GM12865 (cell line): ENCODE measurements at regions not wholly inside any gene's neighbourhood (a gene's known extent, or its start where the extent isn't known, plus 50 kb on each side); places are given as distances from the start of the nearest gene placed in this dataset.

Experiments used
- DNase-seq: peaks from one replicate; pipeline ENCODE4 v3.0.0; 2010; ENCODE audit warnings: low read depth
- H3K4me3 ChIP-seq: 2 replicates; pipeline ENCODE4 v1.5.1; 2011; ENCODE audit warnings: mild to moderate bottlenecking, low read depth, low read length, control low read depth
- CTCF ChIP-seq: IDR thresholded peaks from 2 replicates; pipeline ENCODE4 v1.5.1; 2011; ENCODE audit warnings: low read length, control low read depth, low read depth, inconsistent platforms; ENCODE audit not compliant: insufficient read depth; ENCODE audit errors: missing control alignments

DNA sequence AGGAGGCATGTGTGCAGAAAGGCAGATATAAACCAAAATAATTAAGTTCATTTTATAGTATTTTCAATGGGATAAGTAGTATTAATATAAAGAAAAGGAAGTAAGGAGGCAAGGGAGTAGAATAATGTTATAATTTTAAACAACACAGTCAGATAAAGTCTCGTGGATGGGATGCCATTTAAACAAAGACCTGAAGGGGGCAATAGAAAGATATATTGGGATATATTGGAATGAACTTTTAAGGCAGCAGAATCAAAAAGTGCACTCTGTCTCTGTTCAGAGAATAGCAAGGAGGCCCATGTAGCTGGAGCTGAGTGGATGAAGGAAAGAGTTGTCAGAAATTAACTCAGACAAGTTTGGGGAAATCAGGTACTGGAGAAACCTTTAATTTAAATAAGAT, 158.7 kb downstream of the CGGBP1 start:
- no peak overlapping the region for H3K4me3 ChIP-seq
- no peak for DNase-seq
- TF ChIP-seq CTCF: peak; percentile 11

- no peak overlapping the region for H3K4me3 ChIP-seq
- TF ChIP-seq CTCF: no peak
- DNase-seq: no peak
Observed at GRCh38 chr3:87898971-87899370, 159.8 kb downstream of the CGGBP1 start.

- no peak for DNase-seq
- no peak for TF ChIP-seq CTCF
- no peak overlapping the region for H3K4me3 ChIP-seq
Observed at GRCh38 chr3:87895983-87896382, 162.8 kb downstream of the CGGBP1 start.

DNA sequence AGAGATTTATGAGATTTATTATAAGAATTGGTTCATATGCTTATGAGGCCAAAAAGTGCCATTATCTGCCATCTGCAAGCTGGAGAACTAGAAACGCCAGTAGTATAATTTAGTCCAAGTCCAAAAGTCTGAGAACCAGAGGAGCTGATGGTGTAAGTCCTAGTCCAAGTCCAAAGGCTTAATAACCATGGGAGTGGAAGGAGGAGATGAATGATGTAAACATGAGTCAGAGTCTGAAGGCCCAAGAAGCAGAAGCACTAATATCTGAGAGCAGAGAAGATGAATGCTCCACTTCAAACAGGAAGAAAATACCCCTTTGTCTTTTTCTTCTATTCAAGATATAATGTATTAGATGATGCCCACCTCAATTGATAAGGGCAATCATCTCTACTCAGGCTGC, 185.7 kb downstream of the CGGBP1 start:
- TF ChIP-seq CTCF: no peak
- no peak for DNase-seq
- no peak overlapping the region for H3K4me3 ChIP-seq

DNA sequence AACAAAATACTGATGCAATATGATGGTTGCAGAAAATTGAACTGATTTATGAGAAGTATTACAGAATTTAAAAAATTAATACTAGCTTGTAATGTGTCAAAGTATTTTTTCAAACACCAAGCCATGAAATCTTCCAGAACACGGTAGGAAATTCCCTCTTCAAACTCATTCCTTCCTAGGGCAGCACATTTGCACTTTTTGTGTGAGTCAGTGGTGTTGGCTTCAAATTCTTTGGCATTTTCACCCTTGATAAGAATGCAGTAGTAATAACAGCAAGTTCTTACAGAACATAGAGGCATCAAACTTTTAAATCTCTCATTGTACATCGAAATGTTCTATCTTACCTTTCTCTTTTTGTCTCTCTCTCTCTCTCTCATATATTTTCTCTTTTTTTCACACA, 191.8 kb downstream of the CGGBP1 start:
- no peak for TF ChIP-seq CTCF
- H3K4me3 ChIP-seq: no peak overlapping the region
- DNase-seq: no peak

- no peak for TF ChIP-seq CTCF
- no peak overlapping the region for H3K4me3 ChIP-seq
- no peak for DNase-seq
Observed at GRCh38 chr3:87856126-87856525, 202.7 kb downstream of the CGGBP1 start.

GRCh38 chr3:87855616-87856015, 203.2 kb downstream of the CGGBP1 start:
- no peak overlapping the region for H3K4me3 ChIP-seq
- DNase-seq: no peak
- TF ChIP-seq CTCF: no peak
